ENCODE measurements at regions not wholly inside any gene's neighbourhood (a gene's known extent, or its start where the extent isn't known, plus 50 kb on each side); places are given as distances from the start of the nearest gene placed in this dataset.

DNA sequence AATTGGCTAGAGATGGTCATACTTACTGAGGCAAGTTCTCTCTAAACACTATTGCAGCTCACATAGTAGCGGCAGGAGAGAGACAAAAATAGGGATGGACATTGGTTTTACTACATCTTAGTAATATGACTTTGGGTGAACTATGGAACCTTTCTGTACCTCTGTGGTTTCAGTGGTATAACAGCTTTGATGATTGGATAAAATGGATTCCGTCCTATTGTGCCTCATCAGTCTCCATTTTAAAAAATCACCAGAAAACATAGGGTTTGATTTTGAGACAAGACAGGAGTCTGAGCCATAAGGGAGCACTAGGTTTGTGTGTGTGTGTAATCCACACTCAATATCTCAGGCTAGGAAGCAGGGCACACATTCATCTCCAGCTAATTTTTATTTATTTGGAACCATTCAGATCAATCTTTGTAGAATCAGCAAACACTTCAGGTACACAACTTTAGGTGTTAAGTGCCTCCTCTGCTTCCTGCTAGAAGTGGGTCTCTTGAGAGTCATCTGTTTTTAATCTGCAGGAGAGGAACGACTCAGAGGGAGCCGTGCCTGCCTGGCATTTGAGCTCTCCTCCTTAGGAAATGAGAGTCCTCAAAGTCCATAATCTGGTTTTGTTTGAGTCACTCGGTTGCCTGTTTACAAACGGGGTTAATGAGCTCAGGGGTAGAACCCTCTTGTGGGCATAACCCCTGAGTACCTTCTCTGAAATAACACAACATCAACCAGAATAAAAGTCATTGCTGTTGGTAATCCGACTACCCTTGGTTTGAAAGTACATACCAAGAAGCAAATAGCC lies 238.5 kb upstream of the BOD1L1 start:
- Mint-ChIP-seq H3K27ac (no peak overlapping the region), H3K27me3 (ENCODE audit: low read depth) (peaks cover 10% of the 10 kb centered on the region), H3K9me3 (peaks cover 13% of the 10 kb centered on the region), H3K4me1 (ENCODE audit: low read depth) (no peaks in the 10 kb centered on the region), H3K36me3 (ENCODE audit: low read depth) (peaks cover 2% of the 10 kb centered on the region), H3K4me3 (no peak overlapping the region)
- intact Hi-C loops (cut with micrococcal nuclease): loop anchor here (10.0 kb wide), 1 partner anchor 211 kb away; no protein-coding TSS in a partner anchor
- CTCF ChIA-PET: interaction anchor here (1.2 kb wide), 1 partner anchor 211 kb away, joined by 4 read pairs; no protein-coding TSS in a partner anchor
- no peak for DNase-seq

DNA sequence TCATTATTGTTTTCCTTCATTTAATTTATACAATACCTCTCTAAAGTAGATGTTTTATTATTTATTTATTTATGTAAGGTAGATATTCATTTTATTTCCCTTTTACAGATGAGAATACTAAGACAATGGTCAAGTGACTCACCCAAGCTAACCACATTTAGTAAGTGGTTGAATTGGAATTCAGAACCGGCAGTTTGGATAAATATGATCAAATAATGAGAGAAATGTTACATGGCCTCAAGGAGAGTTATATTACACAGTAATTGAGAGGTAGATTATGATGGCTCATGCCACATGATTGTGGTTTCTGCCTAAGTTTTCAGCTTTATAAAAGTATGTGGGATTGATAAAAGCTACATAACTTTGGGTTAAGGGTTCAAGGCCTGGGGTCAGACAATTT lies 239.4 kb upstream of the BOD1L1 start:
- H3K4me3 Mint-ChIP-seq: no peak overlapping the region
- peaks cover 13% of the 10 kb centered on the region for H3K9me3 Mint-ChIP-seq
- peaks cover 2% of the 10 kb centered on the region for H3K36me3 Mint-ChIP-seq (ENCODE audit: low read depth)
- DNase-seq: no peak
- CTCF ChIA-PET: interaction anchor here (0.6 to 1.2 kb wide), 2 partner anchors 87 to 212 kb away, joined by 3 to 4 read pairs; no protein-coding TSS in a partner anchor
- no peaks in the 10 kb centered on the region for H3K4me1 Mint-ChIP-seq (ENCODE audit: low read depth)
- H3K27ac Mint-ChIP-seq: no peak overlapping the region
- intact Hi-C loops (cut with micrococcal nuclease): loop anchor here (10.0 kb wide), 1 partner anchor 212 kb away; no protein-coding TSS in a partner anchor
- peaks cover 10% of the 10 kb centered on the region for H3K27me3 Mint-ChIP-seq (ENCODE audit: low read depth)

- Mint-ChIP-seq H3K27ac (no peak overlapping the region), H3K9me3 (no peaks in the 10 kb centered on the region), H3K4me3 (no peak overlapping the region), H3K36me3 (ENCODE audit: low read depth) (no peaks in the 10 kb centered on the region), H3K27me3 (ENCODE audit: low read depth) (peaks cover 10% of the 10 kb centered on the region), H3K4me1 (ENCODE audit: low read depth) (no peaks in the 10 kb centered on the region)
- DNase-seq: no peak
- intact Hi-C loops (cut with micrococcal nuclease): no loop called here
- CTCF ChIA-PET: no interaction called here
Observed at GRCh38 chr4:13872155-13872554, 244.6 kb upstream of the BOD1L1 start.

- Mint-ChIP-seq H3K4me1 (ENCODE audit: low read depth) (no peaks in the 10 kb centered on the region), H3K36me3 (ENCODE audit: low read depth) (no peaks in the 10 kb centered on the region), H3K4me3 (no peak overlapping the region), H3K27me3 (ENCODE audit: low read depth) (peaks cover 10% of the 10 kb centered on the region), H3K9me3 (no peaks in the 10 kb centered on the region), H3K27ac (no peak overlapping the region)
- DNase-seq: no peak
- CTCF ChIA-PET: no interaction called here
- intact Hi-C loops (cut with micrococcal nuclease): no loop called here
Observed at GRCh38 chr4:13872955-13873354, 245.4 kb upstream of the BOD1L1 start.

GRCh38 chr4:13875181-13875580 lies 247.7 kb upstream of the BOD1L1 start:
- Mint-ChIP-seq H3K4me3 (no peak overlapping the region), H3K27me3 (ENCODE audit: low read depth) (no peaks in the 10 kb centered on the region), H3K27ac (no peak overlapping the region), H3K36me3 (ENCODE audit: low read depth) (no peaks in the 10 kb centered on the region), H3K9me3 (no peaks in the 10 kb centered on the region), H3K4me1 (ENCODE audit: low read depth) (no peaks in the 10 kb centered on the region)
- no peak for DNase-seq
- CTCF ChIA-PET: no interaction called here
- intact Hi-C loops (cut with micrococcal nuclease): no loop called here

DNA sequence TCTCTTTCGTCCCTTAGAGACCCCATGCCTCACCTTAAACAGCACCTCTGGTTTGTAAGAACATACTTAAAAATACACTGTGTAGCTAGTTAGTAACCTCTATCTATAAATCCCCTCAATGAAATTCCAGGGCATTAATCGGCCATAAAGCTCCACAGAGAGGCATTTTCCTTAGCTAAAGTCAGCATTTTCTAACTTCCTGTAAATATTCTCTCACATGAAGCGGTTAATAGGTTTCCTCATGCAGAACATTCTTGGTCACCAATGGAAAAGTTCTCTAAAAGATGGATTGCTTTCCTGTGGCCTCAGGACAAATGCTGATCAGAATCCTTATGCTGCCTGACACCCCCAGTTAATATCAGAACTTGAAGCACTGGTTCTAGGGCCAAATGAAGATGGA lies 248.6 kb upstream of the BOD1L1 start:
- Mint-ChIP-seq H3K9me3 (no peaks in the 10 kb centered on the region), H3K4me1 (ENCODE audit: low read depth) (no peaks in the 10 kb centered on the region)
- CTCF ChIA-PET: no interaction called here

DNA sequence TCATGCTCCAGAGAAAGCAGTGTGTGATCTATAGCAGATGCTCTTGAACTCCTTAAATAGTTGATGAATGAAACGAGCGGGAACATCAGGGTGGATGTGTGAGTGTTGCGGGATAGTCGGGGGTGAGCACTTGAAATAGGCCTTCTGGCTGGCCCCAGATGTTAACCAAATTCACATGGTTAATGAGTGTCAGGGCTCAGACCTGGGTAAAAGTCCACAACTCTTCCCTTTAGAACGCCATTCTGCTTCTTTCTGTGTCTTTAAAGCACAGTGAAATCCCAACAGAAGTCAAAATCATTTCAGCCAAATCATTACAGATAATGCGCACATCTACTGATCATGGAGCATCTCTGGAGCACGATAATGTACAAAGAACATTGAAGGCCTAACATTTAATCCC lies 249.4 kb upstream of the BOD1L1 start:
- CTCF ChIA-PET: no interaction called here
- no peaks in the 10 kb centered on the region for H3K36me3 Mint-ChIP-seq (ENCODE audit: low read depth)
- H3K27ac Mint-ChIP-seq: no peak overlapping the region
- no peaks in the 10 kb centered on the region for H3K27me3 Mint-ChIP-seq (ENCODE audit: low read depth)
- DNase-seq: no peak
- H3K4me3 Mint-ChIP-seq: no peak overlapping the region
- intact Hi-C loops (cut with micrococcal nuclease): no loop called here
- no peaks in the 10 kb centered on the region for H3K9me3 Mint-ChIP-seq
- no peaks in the 10 kb centered on the region for H3K4me1 Mint-ChIP-seq (ENCODE audit: low read depth)

More for the DNA sequence above, 248.6 kb upstream of the BOD1L1 start:
- Mint-ChIP-seq H3K4me3 (no peak overlapping the region), H3K27me3 (ENCODE audit: low read depth) (no peaks in the 10 kb centered on the region), H3K36me3 (ENCODE audit: low read depth) (no peaks in the 10 kb centered on the region), H3K27ac (no peak overlapping the region)
- DNase-seq: no peak
- intact Hi-C loops (cut with micrococcal nuclease): no loop called here

DNA sequence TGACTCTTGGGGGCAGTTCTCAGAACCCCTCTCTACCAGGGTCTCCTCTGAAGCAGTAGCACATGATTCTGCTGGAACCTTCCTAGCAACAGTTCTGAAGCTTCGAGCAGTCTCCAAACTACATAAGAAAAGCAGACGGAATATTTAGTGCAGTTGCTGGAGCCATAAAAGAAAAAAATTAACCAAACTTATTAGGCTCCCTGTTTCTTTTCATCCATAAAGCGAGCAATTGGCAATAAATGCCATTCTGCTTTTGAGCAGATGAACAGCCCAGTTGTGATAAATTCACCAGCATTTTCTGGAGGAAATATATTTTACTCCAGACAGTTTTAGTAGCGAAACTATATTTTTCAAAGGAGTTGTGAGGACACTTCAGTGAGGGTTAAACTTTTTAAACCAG lies 250.1 kb upstream of the BOD1L1 start:
- Mint-ChIP-seq H3K27me3 (ENCODE audit: low read depth) (no peaks in the 10 kb centered on the region), H3K4me1 (ENCODE audit: low read depth) (no peaks in the 10 kb centered on the region), H3K9me3 (no peaks in the 10 kb centered on the region), H3K27ac (no peak overlapping the region), H3K36me3 (ENCODE audit: low read depth) (no peaks in the 10 kb centered on the region), H3K4me3 (no peak overlapping the region)
- no peak for DNase-seq
- intact Hi-C loops (cut with micrococcal nuclease): no loop called here
- CTCF ChIA-PET: no interaction called here

- no peaks in the 10 kb centered on the region for H3K36me3 Mint-ChIP-seq (ENCODE audit: low read depth)
- CTCF ChIA-PET: no interaction called here
- H3K9me3 Mint-ChIP-seq: no peaks in the 10 kb centered on the region
- H3K4me3 Mint-ChIP-seq: no peak overlapping the region
- intact Hi-C loops (cut with micrococcal nuclease): no loop called here
- H3K27ac Mint-ChIP-seq: no peak overlapping the region
- no peaks in the 10 kb centered on the region for H3K4me1 Mint-ChIP-seq (ENCODE audit: low read depth)
- no peak for DNase-seq
- no peaks in the 10 kb centered on the region for H3K27me3 Mint-ChIP-seq (ENCODE audit: low read depth)
Observed at GRCh38 chr4:13881892-13882291, 254.4 kb upstream of the BOD1L1 start.

DNA sequence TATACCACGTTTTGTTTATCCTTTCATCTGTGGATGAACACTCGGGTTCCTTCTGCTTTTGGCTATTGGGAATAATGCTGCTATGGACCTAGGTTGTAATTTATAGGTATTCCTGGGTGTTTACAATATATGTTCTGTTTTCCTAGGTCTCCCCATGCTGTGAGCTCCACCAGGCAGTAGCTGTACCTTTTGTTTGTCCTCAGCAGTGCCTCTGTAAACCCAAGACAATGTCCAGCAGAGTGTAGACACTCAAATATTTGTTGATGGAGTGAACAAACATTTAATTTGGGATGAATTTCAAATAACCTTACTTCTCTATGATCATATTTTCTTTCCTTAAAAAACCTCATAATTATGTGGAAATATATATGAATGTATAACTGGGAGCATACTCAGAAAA lies 259.5 kb upstream of the BOD1L1 start:
- Mint-ChIP-seq H3K27ac (no peak overlapping the region), H3K36me3 (ENCODE audit: low read depth) (no peaks in the 10 kb centered on the region), H3K9me3 (no peaks in the 10 kb centered on the region), H3K4me3 (no peak overlapping the region), H3K4me1 (ENCODE audit: low read depth) (peaks cover 9% of the 10 kb centered on the region), H3K27me3 (ENCODE audit: low read depth) (peaks cover 7% of the 10 kb centered on the region)
- intact Hi-C loops (cut with micrococcal nuclease): no loop called here
- CTCF ChIA-PET: no interaction called here
- DNase-seq: no peak

- Mint-ChIP-seq H3K4me3 (no peak overlapping the region), H3K4me1 (ENCODE audit: low read depth) (peaks cover 17% of the 10 kb centered on the region), H3K9me3 (no peaks in the 10 kb centered on the region), H3K27me3 (ENCODE audit: low read depth) (peaks cover 7% of the 10 kb centered on the region), H3K27ac (no peak overlapping the region), H3K36me3 (ENCODE audit: low read depth) (no peaks in the 10 kb centered on the region)
- intact Hi-C loops (cut with micrococcal nuclease): no loop called here
- CTCF ChIA-PET: no interaction called here
- no peak for DNase-seq
Observed at GRCh38 chr4:13888112-13888511, 260.6 kb upstream of the BOD1L1 start.

- H3K27me3 Mint-ChIP-seq (ENCODE audit: low read depth): peaks cover 14% of the 10 kb centered on the region
- H3K36me3 Mint-ChIP-seq (ENCODE audit: low read depth): no peaks in the 10 kb centered on the region
- intact Hi-C loops (cut with micrococcal nuclease): loop anchor here (5.0 kb wide), 2 partner anchors 286 to 966 kb away; no protein-coding TSS in a partner anchor
- DNase-seq: no peak
- CTCF ChIA-PET: no interaction called here
- H3K27ac Mint-ChIP-seq: peak overlapping the region; percentile 71
- H3K4me3 Mint-ChIP-seq: no peak overlapping the region
- no peaks in the 10 kb centered on the region for H3K9me3 Mint-ChIP-seq
- H3K4me1 Mint-ChIP-seq (ENCODE audit: low read depth): peaks cover 17% of the 10 kb centered on the region
Observed at GRCh38 chr4:13891544-13891939, 264.0 kb upstream of the BOD1L1 start.

DNA sequence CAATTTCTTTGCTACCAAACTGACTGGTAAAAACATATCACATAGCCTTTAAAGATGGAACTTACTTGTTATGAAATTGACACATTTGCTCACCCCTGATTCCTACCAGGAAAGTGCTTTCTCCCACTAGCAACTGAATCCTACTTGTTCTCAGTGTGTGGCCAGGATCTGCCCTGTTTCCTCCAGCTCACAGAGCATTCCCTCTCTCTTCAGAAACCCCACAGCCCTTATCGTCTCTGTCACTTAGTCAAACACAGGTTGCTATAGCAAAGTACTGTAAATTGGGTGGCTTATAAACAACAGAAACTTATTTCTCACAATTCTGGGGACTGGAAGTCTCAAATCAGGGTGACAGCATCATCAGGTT lies 265.2 kb upstream of the BOD1L1 start:
- Mint-ChIP-seq H3K27me3 (ENCODE audit: low read depth) (peaks cover 17% of the 10 kb centered on the region), H3K36me3 (ENCODE audit: low read depth) (no peaks in the 10 kb centered on the region), H3K27ac (peak overlapping the region; percentile 55), H3K4me3 (no peak overlapping the region), H3K9me3 (no peaks in the 10 kb centered on the region), H3K4me1 (ENCODE audit: low read depth) (peaks cover 17% of the 10 kb centered on the region)
- intact Hi-C loops (cut with micrococcal nuclease): loop anchor here (2.0 to 5.0 kb wide), 4 partner anchors 236 to 965 kb away; no protein-coding TSS in a partner anchor
- CTCF ChIA-PET: no interaction called here
- no peak for DNase-seq
